Liver (tissue), 8 donors: ENCODE measurements at regions not wholly inside any gene's neighbourhood (a gene's known extent, or its start where the extent isn't known, plus 50 kb on each side); places are given as distances from the start of the nearest gene placed in this dataset.

Experiments used
- DNase-seq: peaks from one replicate; pipeline ENCODE4 v3.0.0-alpha.2; 2017; ENCODE audit warnings: low spot score
- H3K27ac ChIP-seq, 2 donors: one replicate each; pipeline ENCODE4 v1.7.0; 2013; ENCODE audit warnings: inconsistent platforms in 2 of 2, low read length in 2 of 2, control low read depth in 1 of 2, low read depth in 1 of 2, mild to moderate bottlenecking in 1 of 2
- H3K27me3 ChIP-seq, 4 donors: one replicate each; pipeline versions ENCODE4 v1.6.1 to v1.7.0; 2013; ENCODE audit warnings: low read length in 3 of 4, inconsistent platforms in 1 of 4, mild to moderate bottlenecking in 1 of 4, moderate library complexity in 1 of 4; ENCODE audit not compliant: control insufficient read depth in 4 of 4, insufficient read depth in 4 of 4
- H3K36me3 ChIP-seq, 4 donors: one replicate each; pipeline versions ENCODE4 v1.6.1 to v1.7.0; 2013; ENCODE audit warnings: low read length in 3 of 4, mild to moderate bottlenecking in 3 of 4, low read depth in 1 of 4, moderate library complexity in 1 of 4; ENCODE audit not compliant: control insufficient read depth in 4 of 4, insufficient read depth in 3 of 4
- H3K4me1 ChIP-seq, 4 donors: one replicate each; pipeline versions ENCODE4 v1.6.1 to v1.7.0; 2013; ENCODE audit warnings: low read length in 3 of 4, mild to moderate bottlenecking in 3 of 4, moderate library complexity in 1 of 4; ENCODE audit not compliant: control insufficient read depth in 4 of 4, insufficient read depth in 4 of 4
- H3K4me3 ChIP-seq, 3 donors: one replicate each; pipeline versions ENCODE4 v1.6.1 to v1.7.0; 2013; ENCODE audit warnings: low read length in 3 of 3, control low read depth in 1 of 3, low read depth in 1 of 3, mild to moderate bottlenecking in 1 of 3
- H3K9ac ChIP-seq, 2 donors: one replicate each; pipeline ENCODE4 v1.7.0; 2013; ENCODE audit warnings: low read length in 2 of 2, mild to moderate bottlenecking in 2 of 2, moderate library complexity in 2 of 2, control low read depth in 1 of 2, low read depth in 1 of 2
- H3K9me3 ChIP-seq, 4 donors: one replicate each; pipeline versions ENCODE4 v1.6.1 to v1.7.0; 2013; ENCODE audit warnings: low read length in 3 of 4; ENCODE audit not compliant: control insufficient read depth in 4 of 4
- ATF3 ChIP-seq: IDR thresholded peaks from 2 replicates; pipeline ENCODE4 v1.6.1; 2016; ENCODE audit warnings: antibody characterized with exemption
- CTCF ChIP-seq: fragments of 150-350 bp; IDR thresholded peaks from 2 replicates; pipeline ENCODE4 v1.5.1; 2017; ENCODE audit warnings: improper control_type of control experiment, low read depth, low read length; ENCODE audit not compliant: missing input control
- EGR1 ChIP-seq, 2 donors: IDR thresholded peaks; 2 replicates each; pipeline ENCODE4 v1.6.1; 2016 to 2018; ENCODE audit warnings: antibody characterized with exemption in 2 of 2, low read depth in 2 of 2
- FOXA2 ChIP-seq: IDR thresholded peaks from 2 replicates; pipeline ENCODE4 v1.6.1; 2016; ENCODE audit warnings: antibody characterized with exemption
- GABPA ChIP-seq, 2 donors: IDR thresholded peaks in 1 of 2; conservative IDR thresholded peaks in 1 of 2; 2 replicates each; pipeline ENCODE4 v1.6.1; 2016; ENCODE audit warnings: antibody characterized with exemption in 2 of 2, mild to moderate bottlenecking in 1 of 2, moderate library complexity in 1 of 2
- HNF4A ChIP-seq, 2 donors: conservative IDR thresholded peaks; 2 replicates each; pipeline ENCODE4 v1.6.1; 2016; ENCODE audit warnings: antibody characterized with exemption in 2 of 2, mild to moderate bottlenecking in 2 of 2
- HNF4G ChIP-seq: IDR thresholded peaks from 2 replicates; pipeline ENCODE4 v1.6.1; 2016; ENCODE audit warnings: antibody characterized with exemption
- JUND ChIP-seq, 2 donors: IDR thresholded peaks; 2 replicates each; pipeline ENCODE4 v1.6.1; 2016; ENCODE audit warnings: antibody characterized with exemption in 2 of 2
- MAX ChIP-seq: IDR thresholded peaks from 2 replicates; pipeline ENCODE4 v1.6.1; 2016; ENCODE audit warnings: antibody characterized with exemption
- NR2F2 ChIP-seq: IDR thresholded peaks from 2 replicates; pipeline ENCODE4 v1.6.1; 2016; ENCODE audit warnings: antibody characterized with exemption
- RAD21 ChIP-seq, 2 donors: IDR thresholded peaks; 2 replicates each; pipeline ENCODE4 v1.6.1; 2016; ENCODE audit warnings: antibody characterized with exemption in 2 of 2, mild to moderate bottlenecking in 2 of 2
- RXRA ChIP-seq, 2 donors: IDR thresholded peaks; 2 replicates each; pipeline ENCODE4 v1.6.1; 2017 to 2018; ENCODE audit warnings: antibody characterized with exemption in 2 of 2, mild to moderate bottlenecking in 1 of 2
- SP1 ChIP-seq: IDR thresholded peaks from 2 replicates; pipeline ENCODE4 v1.6.1; 2018; ENCODE audit warnings: antibody characterized with exemption, mild to moderate bottlenecking
- TAF1 ChIP-seq: conservative IDR thresholded peaks from 2 replicates; pipeline ENCODE4 v1.6.1; 2016; ENCODE audit warnings: antibody characterized with exemption, mild to moderate bottlenecking
- YY1 ChIP-seq: IDR thresholded peaks from 2 replicates; pipeline ENCODE4 v1.6.1; 2016; ENCODE audit warnings: antibody characterized with exemption, mild to moderate bottlenecking
- whole genome bisulfite sequencing: extraction: QIAGEN DNeasy Blood & Tissue Kit; methylation state at CpG from one replicate; pipeline ENCODE4 v1.1.7; 2013; 5-methylcytosine and 5-hydroxymethylcytosine counted together
- TF ChIP-seq, protein P1 (sequence below): IDR thresholded peaks from 2 replicates; pipeline ENCODE4 v1.6.1; 2016; ENCODE audit warnings: antibody characterized with exemption, mild to moderate bottlenecking
- donor health status: healthy.
- donor health status: healthy.
- donor health status: healthy.
- donor health status: healthy.
- donor health status: healthy.

DNA sequence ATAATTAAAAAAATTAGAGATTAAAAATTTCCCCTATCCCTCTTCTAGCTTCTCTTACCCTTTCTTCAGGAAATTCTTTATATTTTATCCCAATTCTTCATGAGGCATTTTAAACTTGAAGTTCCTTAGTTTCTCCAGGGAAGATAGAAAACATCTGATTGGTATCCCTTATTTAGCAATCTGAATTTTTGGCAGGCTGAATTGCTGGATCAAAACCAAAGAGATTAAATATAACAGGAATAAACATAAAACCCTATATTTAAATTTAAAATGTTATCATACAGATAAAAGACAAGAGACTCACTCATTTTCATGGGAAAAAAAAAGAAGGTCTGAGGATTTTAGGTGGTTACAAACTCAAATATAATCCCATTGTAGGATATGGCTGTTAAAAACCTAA lies 204.2 kb downstream of the CHRM3 start:
- no peak for DNase-seq
- H3K9ac ChIP-seq: no peak overlapping the region
- no peaks in the 10 kb centered on the region for H3K27me3 ChIP-seq
- no peak overlapping the region for H3K4me3 ChIP-seq
- no peaks in the 10 kb centered on the region for H3K9me3 ChIP-seq
- H3K4me1 ChIP-seq: no peaks in the 10 kb centered on the region
- H3K36me3 ChIP-seq: no peaks in the 10 kb centered on the region
- H3K27ac ChIP-seq: no peak overlapping the region
- TF ChIP-seq TAF1 (no peak), SP1 (no peak), JUND (IDR thresholded peaks at IDR 0.05) (no peak), ATF3 (no peak), RXRA (IDR thresholded peaks at IDR 0.05) (no peak), YY1 (no peak), HNF4A (conservative IDR thresholded peaks at IDR 0.05) (no peak), CTCF (no peak), EGR1 (IDR thresholded peaks at IDR 0.05; ENCODE audit: low read depth in 2 of 2) (no peak), GABPA (IDR thresholded peaks at IDR 0.05 in 1 of 2, conservative IDR thresholded peaks at IDR 0.05 in 1 of 2) (no peak), NR2F2 (no peak), HNF4G (no peak), MAX (no peak), RAD21 (IDR thresholded peaks at IDR 0.05) (no peak), FOXA2 (no peak)
- TF ChIP-seq, protein P1, sequence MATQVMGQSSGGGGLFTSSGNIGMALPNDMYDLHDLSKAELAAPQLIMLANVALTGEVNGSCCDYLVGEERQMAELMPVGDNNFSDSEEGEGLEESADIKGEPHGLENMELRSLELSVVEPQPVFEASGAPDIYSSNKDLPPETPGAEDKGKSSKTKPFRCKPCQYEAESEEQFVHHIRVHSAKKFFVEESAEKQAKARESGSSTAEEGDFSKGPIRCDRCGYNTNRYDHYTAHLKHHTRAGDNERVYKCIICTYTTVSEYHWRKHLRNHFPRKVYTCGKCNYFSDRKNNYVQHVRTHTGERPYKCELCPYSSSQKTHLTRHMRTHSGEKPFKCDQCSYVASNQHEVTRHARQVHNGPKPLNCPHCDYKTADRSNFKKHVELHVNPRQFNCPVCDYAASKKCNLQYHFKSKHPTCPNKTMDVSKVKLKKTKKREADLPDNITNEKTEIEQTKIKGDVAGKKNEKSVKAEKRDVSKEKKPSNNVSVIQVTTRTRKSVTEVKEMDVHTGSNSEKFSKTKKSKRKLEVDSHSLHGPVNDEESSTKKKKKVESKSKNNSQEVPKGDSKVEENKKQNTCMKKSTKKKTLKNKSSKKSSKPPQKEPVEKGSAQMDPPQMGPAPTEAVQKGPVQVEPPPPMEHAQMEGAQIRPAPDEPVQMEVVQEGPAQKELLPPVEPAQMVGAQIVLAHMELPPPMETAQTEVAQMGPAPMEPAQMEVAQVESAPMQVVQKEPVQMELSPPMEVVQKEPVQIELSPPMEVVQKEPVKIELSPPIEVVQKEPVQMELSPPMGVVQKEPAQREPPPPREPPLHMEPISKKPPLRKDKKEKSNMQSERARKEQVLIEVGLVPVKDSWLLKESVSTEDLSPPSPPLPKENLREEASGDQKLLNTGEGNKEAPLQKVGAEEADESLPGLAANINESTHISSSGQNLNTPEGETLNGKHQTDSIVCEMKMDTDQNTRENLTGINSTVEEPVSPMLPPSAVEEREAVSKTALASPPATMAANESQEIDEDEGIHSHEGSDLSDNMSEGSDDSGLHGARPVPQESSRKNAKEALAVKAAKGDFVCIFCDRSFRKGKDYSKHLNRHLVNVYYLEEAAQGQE: no peak

DNA sequence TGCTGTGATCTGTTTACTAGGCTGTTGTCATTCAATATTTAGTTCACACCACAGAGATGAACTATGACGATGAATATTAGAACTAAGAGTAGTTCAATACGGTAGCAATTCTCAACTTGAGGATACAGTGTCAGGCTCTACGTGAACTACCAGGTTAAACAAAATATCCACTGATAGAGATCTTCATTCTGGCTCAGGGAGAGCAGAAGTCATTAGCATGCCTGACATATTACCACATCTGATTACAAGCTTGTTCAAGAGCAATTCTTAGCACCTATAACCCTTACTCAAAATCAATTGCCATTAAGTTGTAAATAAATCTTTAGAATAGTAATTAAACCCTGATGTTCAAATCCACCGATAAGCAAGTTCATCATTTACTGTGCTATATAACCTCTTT lies 207.2 kb downstream of the CHRM3 start:
- Histone ChIP-seq H3K4me1 (no peaks in the 10 kb centered on the region), H3K36me3 (no peaks in the 10 kb centered on the region), H3K27ac (no peak overlapping the region), H3K9ac (no peak overlapping the region), H3K9me3 (no peaks in the 10 kb centered on the region), H3K27me3 (no peaks in the 10 kb centered on the region), H3K4me3 (no peak overlapping the region)
- TF ChIP-seq SP1 (no peak), HNF4G (no peak), MAX (no peak), NR2F2 (no peak), HNF4A (conservative IDR thresholded peaks at IDR 0.05) (no peak), ATF3 (no peak), JUND (IDR thresholded peaks at IDR 0.05) (no peak), YY1 (no peak), GABPA (IDR thresholded peaks at IDR 0.05 in 1 of 2, conservative IDR thresholded peaks at IDR 0.05 in 1 of 2) (no peak), RXRA (IDR thresholded peaks at IDR 0.05) (no peak), FOXA2 (no peak), RAD21 (IDR thresholded peaks at IDR 0.05) (no peak), CTCF (no peak)
- TF ChIP-seq, protein P1: no peak
- 80% methylated on average over 4 of the region's 4 CpGs for whole genome bisulfite sequencing
- DNase-seq: no peak
